GM21360 (cell line): ENCODE measurements at regions not wholly inside any gene's neighbourhood (a gene's known extent, or its start where the extent isn't known, plus 50 kb on each side); places are given as distances from the start of the nearest gene placed in this dataset.
"Not testable (repeated sequence)": the region's sequence is repeated elsewhere in the genome, so short reads cannot be mapped to it uniquely, and the experiment has no call there.

Experiments used
- ATAC-seq: cut with Tn5 transposase; IDR thresholded peaks from one replicate; pipeline ENCODE4 v1.9.1; 2021; ENCODE audit warnings: mild to moderate bottlenecking, moderate library complexity; ENCODE audit not compliant: unreplicated experiment

DNA sequence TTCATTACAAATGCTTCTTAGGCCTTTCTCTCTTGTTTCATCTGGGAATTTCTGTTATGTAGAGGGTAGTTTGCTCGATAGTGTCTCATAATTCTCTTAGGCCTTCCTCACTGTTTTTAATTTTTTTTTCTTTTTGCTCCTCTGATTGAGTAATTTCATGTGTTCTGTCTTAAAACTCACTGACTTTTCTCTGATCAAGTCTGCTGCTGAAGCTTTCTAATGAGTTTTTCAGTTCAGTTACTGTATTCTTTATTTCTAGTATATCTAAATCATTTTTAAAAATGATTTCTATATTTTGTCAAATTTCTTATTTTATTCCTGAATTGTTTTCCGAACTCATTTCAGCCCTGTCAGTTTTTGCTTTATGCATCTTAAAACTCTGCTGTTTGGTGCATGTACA, 228.0 kb downstream of the MID1IP1 start:
- ATAC-seq: no peak

DNA sequence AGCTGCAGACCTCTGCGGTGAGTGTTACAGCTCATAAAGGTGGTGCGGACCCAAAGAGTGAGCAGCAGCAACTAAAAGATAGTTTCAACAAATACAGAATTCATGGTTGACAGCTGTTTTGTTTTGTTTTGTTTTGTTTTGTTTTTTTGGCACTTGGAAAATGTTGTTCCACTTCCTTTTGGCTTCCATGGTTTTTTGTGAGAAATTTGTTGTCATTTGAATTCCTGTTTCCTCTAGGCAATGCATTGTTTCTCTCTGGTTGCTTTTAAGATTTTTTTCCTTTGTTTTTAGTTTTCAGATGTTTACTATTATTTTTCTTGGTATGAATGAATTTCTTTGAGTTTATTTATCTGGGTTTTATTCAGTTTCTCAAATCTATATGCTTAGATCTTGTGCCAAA, 229.4 kb downstream of the MID1IP1 start:
- ATAC-seq: no peak

DNA sequence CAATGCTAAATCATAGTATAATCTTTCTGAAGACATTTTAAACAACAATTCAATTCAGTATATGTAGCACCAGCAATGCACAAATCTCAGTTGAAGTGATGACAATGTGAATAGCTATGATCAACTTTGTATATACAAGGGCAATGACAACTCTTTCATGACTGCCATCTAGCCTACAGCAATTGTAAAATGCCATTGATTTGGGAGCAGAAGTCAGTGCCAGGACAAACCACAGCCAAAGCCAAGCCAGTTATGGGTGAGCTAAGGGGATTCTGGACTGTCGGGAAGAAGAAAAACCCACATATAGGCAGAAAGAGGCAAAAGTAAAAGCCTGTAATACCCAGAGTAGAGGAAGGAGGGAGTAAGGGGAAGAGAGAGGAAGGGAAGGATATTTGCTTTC, 238.6 kb downstream of the MID1IP1 start:
- no peak for ATAC-seq

DNA sequence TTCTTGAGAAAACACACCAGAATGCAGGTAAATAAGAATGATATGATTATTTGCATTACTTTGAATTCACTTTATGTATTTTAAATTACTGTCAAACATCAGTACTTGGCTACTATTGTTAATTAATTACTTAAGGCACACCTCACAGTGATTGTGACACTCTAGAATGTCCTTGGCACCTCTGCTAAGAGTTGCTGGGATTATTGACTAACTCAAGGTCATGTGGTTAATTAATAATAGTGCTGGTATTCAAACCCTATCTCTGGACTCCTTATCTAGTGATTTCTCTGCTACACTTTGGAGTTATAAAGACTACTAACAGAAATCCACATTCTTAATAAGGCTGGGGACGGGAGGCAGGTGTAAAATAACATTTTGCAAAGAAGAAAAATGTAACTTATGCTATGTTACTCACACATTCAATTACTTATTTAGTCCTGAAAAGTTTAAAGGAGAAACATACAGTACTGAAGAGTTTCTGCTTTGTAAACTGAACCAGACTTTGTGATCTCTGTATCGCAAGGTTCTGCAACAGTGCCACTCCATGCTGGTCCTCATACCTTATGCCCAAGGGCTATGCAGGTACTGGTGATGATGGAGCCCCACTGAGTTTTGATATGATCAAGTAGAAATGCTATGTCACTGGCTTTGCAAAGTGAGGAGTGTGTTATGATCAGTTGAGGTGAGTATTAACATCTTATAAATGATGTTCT, 242.7 kb downstream of the MID1IP1 start:
- no peak for ATAC-seq

DNA sequence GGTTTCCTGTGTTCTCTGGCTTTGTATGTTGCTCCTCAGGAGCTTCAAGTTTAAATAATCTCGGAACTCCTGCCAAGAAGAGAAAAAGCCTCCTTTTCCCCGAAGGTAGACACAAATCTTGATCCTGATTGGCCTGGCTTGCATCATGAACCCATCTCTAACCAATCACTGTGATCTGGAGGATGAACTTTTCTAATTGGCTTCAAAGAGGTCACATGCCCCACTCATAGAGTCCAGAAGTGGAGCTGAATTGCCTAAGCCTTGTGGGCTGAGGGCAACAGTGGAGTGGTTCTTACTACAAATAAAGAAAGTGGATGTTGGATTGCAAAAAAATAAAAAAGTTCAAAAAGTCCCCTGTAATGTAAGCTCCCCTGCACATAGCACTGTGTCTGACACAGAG, 245.9 kb downstream of the MID1IP1 start:
- ATAC-seq: no peak

DNA sequence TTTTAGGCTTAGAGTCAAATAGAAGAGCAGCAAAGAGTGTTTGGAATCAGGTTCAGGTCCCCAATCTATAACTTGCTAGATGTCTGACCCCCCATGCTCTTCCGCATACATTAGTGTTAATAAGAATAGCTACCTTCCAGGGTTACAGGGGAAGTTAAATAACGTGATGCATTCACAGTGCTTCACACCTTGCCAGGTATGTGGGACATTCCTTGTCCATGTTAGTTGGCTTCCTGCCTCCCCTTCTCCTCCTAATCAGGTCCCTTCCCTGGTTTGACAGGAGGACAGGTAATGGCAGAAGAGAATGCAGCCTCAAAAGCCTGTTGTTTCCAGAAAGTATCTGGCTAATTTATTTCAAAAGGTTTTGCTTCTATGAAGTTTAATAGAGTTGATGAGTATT, 248.7 kb downstream of the MID1IP1 start:
- ATAC-seq: no peak

DNA sequence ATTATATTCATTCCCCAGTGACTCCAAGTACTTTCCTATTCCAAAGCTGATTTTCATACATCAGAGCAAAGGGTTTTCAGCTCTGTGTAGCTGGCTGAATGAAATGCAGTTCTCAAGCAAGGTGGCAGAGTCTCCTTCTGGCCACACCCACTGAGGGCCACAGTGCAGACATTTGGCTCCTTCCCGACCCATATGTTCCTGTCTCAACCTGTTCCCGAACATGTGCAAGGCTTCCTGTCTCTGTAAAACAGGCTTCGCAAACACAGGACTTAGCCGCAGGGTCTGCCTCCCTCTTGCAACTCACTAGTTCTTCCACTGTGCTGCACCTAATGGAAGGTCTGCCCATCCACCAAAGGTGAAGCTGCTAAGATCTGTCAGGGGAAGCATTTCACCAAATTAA, 249.2 kb downstream of the MID1IP1 start:
- no peak for ATAC-seq

DNA sequence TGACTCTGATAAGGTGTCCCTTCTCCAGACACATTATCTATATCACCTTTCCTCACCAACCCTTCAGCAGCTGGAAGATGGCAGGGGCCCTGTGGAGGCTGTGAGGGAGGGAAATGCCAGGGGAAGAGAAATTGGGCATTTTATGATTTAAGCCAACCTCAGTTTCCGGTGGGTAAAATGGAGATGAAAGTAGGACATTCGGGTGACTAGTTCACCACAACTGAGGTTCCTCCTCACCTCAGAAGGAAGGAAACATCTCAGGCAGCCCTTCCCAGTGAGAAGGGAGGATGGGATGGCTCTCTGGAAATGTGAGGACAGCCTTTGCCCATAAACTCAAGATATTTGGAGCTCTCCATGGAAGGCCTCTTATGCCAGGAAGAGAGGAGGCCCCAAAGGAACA, 251.5 kb downstream of the MID1IP1 start:
- ATAC-seq: no peak

DNA sequence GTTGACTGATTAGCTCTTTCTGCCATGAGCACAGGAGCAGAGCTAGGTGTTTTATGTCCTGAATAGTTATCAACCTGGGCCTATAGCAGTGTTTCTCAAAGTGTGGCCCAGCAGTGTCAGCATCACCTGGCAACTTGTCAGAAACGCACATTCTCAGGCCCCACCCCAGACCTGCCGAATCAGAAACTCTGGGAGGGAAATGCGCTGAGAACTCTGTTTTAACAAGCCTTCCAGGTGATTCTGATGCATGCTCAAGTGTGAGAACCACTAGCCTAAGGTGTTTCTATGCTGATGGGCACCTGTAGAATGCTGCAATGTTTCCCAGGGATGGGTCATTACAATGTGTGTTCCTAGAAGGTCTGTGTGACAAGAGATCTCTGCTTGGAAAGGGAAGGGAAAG, 257.5 kb downstream of the MID1IP1 start:
- ATAC-seq: no peak

DNA sequence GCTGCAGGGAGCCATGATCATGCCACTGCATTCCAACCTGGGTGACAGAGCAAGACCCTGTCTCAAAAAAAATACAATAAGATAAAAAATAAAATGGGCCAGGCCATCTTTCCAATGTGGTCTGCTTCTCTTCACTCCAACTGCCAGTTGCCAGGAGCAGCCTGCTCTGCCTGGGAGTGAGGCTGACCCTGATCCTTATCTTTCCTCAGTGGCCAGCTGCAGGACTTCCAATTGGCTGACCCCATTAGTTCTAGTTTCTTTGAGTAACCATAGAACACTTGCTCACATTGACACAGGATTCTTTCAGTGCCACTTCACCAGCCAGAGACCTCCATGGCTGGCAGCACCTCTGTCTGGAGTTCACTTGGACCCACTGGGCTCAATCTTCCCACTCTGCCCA, 258.6 kb downstream of the MID1IP1 start:
- no peak for ATAC-seq

DNA sequence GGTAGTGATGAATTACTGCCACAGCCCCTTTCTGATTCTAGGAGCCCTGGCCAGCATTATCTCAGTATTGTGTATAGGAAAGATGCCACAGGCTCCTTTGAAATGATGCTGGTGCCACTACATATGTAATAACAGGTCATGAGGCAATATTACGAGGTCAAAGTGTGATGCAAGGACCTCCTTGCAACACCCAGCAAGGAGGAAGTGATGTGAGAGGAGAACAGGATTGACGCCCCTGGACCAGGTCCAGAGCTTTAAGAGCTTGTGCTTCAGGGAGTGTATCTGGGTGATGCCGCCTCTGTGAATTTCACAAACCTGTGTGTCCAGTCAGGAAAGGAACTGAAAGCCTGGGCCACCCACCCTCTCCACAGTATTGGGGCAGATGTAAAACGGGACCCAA, 261.8 kb downstream of the MID1IP1 start:
- ATAC-seq: no peak

DNA sequence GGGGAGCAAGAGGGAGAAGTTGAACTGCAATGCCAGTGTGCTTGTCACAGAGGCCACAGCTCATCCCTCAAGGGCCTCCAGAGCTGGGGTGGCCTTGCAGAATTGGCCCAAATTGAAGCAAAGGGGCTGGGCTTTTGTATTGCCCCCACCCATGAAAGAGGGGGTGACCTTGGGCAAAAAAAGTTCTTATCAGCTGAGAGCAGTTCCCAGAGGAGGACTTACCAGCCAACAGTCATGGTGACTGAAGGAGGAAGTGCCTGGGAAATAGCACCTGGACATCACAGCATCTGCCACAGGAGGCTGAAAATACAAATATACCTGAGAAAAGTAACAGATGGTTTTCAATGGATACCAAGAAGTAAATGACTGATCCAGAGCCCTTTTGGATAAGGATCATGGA, 262.4 kb downstream of the MID1IP1 start:
- ATAC-seq: no peak

DNA sequence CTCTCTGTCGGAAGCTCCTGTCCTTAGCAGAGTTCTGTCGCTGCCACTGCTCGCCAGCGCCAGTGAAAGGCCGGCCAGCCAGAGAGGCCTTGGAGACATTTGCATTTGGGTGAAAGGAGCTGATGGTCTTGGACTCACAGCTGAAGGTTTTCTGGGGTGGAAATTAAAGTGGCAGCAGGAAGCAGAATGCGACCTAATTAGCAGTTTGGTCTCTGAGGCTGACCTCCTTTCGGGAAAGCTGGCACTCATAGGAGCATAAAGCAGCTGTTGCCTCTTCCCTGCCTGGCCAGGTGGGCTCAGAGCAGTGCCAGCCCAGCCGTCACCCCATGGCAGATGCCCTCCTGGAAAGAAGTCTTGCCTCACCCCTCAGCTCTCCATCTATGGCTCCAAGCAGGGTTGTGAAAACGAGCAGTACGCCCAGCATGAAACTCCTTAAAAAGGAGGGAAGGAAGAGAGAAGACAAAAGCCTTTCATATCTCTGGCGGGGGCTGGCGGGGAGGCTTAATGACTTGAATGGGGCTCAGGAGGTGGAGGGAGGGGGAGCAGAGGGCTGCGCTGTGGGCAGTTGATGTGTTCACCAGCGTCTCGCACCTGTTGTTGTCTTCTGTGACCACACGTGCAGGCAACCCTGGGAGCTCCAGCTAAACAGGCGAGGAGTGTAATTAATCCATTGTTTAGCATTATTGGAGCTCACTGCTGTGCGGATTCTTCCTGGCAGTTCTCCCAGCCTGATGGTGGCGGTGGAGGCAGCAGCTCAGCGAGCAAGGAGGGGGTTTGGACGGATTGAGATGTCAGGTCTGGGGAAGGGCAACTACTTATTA, 264.0 kb downstream of the MID1IP1 start:
- ATAC-seq: no peak

DNA sequence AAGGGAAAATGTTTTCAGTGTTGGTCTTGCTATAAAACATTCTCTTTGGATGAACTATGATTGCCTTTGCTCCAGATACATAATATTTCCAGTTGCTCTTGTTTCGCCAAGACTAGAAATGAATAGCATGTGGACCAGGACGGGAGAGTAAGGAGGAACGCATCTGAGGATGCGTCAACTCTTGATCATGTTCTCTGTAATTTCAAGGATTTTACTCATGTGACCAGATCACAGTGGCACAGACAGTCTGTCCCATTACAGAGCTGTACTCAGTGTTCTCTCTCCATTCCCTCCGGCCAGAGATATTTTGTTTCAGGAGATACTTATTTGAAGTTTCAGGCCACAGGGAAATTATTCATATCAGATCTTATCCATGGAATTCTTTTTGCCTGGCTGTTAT, 266.6 kb downstream of the MID1IP1 start:
- ATAC-seq: no peak

DNA sequence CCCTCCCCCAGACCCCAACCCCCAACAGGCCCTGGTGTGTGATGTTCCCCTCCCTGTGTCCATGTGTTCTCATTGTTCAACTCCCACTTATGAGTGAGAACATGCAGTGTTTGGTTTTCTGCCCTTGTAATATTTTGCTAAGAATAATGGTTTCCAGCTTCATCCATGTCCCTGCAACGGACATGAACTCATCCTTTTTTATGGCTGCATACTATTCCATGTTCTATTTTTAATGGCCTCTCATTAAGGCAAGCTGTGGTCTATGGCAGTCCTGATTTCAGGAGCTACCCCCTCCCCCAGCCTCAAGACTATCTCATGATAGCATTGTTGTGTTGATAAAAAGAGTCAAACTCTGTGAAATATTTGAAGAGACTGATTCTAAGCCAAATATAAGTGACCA, 267.4 kb downstream of the MID1IP1 start:
- not testable (repeated sequence) for ATAC-seq

DNA sequence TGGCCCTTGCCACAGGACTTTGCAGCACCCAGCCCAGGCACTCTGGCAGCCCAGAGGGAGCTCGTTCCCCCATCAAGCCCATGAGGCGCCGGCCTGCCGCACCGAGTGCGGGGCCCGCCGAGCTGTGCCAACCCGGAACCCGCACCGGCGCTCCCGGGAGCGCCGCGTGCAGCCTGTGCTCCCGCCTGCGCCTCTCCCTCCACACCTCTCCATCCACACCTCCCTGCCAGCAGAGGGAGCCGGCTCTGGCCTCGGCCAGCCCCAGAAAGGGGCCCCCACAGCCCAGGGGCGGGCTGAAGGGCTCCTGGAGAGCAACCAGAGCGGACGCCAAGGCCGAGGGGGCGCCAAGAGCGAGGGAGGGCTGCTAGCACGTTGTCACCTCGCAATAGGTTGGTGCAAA, 268.8 kb downstream of the MID1IP1 start:
- ATAC-seq: no peak

DNA sequence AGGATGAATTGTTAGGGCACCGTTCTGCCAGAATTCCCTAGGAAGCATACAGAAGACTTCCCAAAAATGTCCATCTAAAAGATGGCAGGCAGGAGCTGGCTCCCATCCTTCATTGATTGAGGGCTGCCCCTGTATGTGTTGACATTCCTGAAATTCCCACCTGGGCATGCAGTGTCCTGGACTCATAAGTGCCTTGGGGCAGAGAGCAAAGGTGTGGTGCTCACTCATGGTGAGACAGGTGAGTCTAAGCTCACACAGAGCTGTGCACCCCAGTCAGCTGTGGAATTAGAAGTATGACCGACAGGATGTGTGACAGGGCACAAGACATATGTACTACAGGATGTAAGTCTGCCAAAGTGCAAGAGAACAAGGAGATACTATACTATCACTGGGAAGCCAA, 271.9 kb downstream of the MID1IP1 start:
- no peak for ATAC-seq

DNA sequence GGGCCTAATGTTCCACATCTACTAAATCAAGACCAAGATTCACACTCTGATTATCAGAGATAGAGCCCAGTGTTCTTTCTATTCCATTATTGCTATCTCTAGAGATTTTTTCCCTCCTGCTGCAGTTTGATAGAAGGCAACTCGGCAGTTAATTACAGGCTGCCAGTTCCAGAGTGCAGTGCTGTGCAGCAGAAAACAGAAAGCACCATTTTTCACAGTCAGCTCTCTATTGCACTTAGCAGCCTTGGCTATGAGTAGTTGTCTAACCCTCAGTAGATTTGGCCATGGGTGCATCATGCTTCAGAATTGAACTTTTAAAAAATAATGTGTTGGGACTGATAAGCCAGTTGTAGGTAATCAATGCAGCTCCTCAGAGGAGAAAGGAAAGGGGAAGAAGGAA, 295.3 kb downstream of the MID1IP1 start:
- ATAC-seq: no peak

DNA sequence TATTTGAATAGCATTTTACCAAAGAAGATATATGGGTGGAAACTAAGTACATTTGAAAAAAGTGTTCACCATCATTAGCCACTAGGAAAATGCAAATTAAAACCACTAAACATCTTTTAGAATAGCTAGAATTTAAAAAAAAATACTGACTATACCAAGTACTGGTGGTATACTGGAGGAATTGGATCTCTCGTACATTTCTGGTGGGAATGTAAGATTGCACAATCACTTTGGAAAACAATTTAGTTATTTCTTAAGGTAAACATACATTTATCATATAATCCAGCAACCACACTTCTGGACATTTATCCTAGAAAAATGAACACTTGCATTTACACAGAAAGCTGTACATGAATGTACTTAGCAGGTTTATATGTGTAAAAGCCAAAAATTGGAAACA, 303.5 kb downstream of the MID1IP1 start:
- no peak for ATAC-seq

DNA sequence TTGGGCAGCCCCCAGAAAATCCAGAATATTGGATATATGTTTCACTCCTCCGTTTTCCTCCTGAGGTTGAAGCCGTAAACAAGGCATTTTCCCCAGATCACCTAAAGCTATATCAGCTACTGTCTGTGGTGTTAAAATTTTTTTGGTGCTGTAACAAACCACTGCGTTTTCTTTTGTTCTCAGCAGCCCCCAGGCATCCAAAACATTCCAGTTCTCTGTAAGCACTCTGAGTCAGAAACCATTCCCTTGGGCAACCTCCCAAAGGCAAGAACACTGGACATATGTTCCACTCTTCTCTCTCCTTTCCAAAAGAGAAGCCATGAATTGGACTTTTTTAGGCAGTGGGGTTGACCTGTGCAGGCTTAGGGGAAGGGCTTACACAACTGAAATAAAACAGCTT, 310.9 kb downstream of the MID1IP1 start:
- ATAC-seq: no peak

DNA sequence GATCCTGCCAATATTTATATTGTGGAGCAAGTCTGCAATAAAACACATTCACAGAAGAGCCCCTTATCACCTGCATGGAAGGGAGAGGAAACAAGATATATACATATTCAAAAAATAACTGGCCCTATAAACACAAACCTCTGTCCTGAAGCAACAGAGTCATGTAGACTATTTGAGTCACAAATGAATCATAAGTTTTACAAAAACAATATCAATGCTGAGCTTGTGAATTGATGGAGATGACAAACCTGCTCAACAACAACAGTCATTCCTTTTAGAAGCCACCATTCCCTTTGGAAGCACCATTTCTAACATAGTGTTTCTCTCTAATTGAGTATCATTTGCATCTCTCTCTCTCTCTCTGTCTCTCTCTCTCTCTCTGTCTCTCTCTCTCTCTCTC, 313.9 kb downstream of the MID1IP1 start:
- no peak for ATAC-seq

DNA sequence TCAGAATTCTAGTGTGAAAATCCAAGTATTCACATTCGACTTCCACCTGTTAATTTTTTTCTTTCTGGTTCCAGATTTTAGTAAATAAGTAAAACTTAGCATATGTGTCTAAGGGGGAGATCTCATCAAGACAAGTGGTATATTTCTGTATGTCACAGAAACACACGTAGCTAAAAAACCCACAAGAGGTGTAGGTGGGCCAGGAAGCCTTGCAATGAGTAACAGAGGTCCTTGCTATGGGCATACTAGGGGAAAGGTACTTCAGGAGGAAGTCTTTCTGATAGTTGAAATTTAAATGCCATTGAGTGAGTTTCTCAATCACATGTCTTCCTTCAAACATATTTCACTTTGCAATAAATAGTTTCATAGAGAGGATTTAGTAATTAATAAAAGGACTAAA, 315.8 kb downstream of the MID1IP1 start:
- ATAC-seq: no peak

DNA sequence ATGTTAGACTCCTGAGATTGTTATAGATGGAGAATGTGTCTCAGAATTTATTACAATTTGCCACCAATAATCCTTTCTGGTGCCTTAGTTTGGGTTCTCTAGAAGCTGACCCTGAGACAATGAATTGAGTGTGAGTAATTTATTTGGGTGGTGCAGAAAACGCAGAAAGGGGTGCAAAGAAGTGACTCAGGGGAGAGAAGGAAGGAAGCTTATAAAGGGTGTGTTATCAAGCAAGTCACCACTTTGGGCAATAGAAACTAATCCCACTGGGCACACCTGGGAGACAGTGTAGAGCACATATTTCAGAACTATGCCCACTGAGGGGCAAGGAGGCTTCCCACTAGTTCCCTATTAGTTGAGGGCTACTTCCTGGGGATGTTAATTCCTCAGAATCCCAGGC, 320.6 kb downstream of the MID1IP1 start:
- no peak for ATAC-seq
